Germinal center (tissue), 1 donor: ENCODE measurements at regions not wholly inside any gene's neighbourhood (a gene's known extent, or its start where the extent isn't known, plus 50 kb on each side); places are given as distances from the start of the nearest gene placed in this dataset.
"Not testable (repeated sequence)": the region's sequence is repeated elsewhere in the genome, so short reads cannot be mapped to it uniquely, and the experiment has no call there.

Experiments used
- DNase-seq: peaks from one replicate; pipeline ENCODE4 v3.0.0; 2012; ENCODE audit warnings: mixed read lengths, low spot score

GRCh38 chr1:90824551-90824950, 107.4 kb upstream of the BARHL2 start:
- no peak for DNase-seq

GRCh38 chr1:90823686-90824085, 106.6 kb upstream of the BARHL2 start:
- no peak for DNase-seq

DNA sequence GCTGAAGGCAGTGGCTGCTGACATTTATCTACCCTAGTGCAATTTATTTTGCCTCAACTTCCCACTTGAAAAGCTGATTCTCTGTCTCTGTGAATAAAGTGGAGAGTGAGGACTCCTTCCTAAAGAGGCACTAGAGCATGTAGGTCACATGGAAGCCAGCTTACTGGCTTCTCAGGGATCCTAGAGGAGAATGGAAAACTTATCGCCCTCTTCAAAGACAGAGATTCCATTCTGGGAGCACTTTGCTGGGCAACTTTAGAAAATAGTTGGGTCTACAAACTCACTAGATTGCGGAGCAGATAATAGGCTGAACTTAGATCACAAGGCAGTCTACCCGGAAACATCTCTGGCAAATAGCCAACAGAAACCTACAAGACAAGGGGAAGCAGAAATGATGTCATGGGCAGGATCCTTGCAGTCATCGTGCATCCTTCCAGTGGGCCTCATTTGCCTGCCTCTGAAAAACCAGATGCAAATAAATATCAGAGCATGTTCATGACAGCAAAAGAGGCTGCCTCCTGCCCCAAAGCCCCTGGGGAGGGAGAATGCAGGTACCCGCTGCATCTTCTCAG, 104.8 kb upstream of the BARHL2 start:
- DNase-seq, result no peak

DNA sequence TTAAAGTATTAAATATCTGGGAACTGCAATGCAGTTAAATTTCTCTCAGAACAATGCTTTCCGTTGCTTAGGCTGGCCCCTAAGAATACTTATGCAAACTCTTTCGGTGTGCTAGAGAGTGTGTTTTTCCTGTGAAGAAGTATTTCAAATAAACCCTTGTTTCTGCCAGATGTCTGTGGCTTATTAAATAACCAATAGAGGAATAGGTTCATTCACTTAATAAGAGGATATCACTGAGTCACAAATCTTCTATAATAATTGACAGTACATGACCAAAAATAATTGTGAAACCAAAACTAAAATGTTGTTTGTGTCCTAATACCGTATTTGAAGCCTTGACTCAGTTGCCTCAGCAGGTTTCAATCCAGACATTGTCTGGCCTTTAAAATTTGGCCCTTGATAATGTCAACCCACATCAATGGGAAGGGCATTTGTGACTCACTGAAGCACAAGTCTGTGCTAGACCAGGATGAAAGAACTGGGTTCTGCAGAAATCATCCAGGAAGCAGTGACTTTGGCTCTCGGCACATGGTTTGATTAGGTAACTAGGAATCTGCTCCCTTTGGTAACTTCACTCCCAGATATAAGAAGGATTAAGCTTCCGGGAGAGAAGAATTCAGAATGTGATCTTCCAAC, 104.2 kb upstream of the BARHL2 start:
- no peak for DNase-seq

DNA sequence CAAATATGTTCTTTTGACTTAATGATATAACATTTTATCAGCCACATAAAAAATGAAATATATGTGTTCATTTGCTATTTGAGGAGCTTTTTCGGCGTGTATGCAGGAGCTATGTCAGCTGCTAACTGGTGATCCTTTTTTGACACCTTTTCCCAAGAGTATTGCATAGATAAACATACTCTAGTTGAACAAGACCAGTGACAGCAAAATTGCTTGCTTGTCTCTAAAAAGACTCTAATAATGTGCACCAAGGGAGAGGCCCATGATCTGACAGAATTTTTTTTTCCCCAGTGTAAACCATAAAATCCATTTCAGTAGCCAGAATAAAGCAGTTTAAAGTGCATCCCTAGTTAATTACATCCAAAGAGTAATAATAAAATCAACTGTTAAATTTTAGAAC, 103.6 kb upstream of the BARHL2 start:
- DNase-seq, result no peak

DNA sequence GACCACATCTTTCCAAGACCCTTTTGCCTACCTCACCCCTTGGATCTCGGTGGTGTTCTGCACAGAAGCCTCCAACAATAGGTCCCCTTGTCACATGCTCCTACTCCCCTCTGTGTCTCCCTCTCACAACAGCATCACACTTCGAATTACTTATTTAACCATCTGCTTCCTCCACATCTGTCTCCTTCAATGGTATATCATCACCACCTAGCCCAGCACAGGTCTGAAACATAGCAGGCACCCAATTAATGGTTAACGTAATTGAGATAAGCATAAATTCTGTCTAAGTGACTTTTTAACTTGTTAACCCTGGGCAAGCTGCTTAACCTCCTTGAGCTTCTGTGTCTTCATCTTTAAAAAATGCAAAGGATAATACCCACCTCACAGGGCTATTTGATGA, 100.3 kb upstream of the BARHL2 start:
- DNase-seq, result no peak

GRCh38 chr1:90812237-90812636, 95.1 kb upstream of the BARHL2 start:
- not testable (repeated sequence) for DNase-seq

- not testable (repeated sequence) for DNase-seq
Observed at GRCh38 chr1:90811444-90811950, 94.4 kb upstream of the BARHL2 start.

GRCh38 chr1:90810681-90811080, 93.6 kb upstream of the BARHL2 start:
- DNase-seq, result no peak

GRCh38 chr1:90809996-90810395, 92.9 kb upstream of the BARHL2 start:
- no peak for DNase-seq

GRCh38 chr1:90809093-90809492, 92.0 kb upstream of the BARHL2 start:
- no peak for DNase-seq

GRCh38 chr1:90807329-90807728, 90.2 kb upstream of the BARHL2 start:
- DNase-seq, result no peak

- DNase-seq, result no peak
Observed at GRCh38 chr1:90802622-90803021, 85.5 kb upstream of the BARHL2 start.

GRCh38 chr1:90800012-90800717, 83.1 kb upstream of the BARHL2 start:
- no peak for DNase-seq

DNA sequence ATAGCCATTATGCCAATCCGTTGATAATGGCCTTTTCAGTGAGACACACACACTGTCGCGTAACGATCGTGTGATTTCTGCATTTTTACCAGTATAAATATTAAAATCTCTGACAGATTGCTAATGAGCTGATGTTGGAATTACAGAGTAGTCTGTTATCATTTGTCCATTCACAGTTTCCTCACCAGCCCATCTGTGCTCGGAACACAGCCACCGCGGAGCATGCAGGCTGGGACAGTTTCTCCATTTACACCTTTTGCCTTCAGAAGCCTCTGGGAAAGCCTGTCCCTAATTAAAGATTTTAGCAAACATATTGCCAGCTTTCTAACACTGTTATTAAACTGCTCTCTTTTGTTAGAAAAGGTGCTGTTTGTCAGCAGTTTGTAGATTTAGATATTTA, 82.2 kb upstream of the BARHL2 start:
- DNase-seq, result no peak

DNA sequence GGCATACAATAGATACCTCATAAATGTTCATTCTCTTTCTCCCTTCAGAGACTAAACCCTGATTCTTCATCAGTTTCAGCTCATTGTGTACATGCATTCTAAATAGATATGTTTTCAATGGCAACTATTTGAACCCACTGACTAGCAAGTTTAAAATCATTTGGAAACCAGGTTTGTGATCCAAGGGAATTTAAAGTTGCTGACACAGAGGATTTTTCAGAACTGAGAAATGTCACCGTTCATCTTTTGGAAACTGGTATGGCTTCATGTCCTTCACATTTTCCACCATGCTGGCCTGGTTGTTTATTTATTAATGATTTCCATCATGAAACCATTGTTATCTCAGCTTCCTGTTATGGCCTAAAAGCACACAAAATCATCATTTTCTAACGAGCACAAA, 81.8 kb upstream of the BARHL2 start:
- no peak for DNase-seq

DNA sequence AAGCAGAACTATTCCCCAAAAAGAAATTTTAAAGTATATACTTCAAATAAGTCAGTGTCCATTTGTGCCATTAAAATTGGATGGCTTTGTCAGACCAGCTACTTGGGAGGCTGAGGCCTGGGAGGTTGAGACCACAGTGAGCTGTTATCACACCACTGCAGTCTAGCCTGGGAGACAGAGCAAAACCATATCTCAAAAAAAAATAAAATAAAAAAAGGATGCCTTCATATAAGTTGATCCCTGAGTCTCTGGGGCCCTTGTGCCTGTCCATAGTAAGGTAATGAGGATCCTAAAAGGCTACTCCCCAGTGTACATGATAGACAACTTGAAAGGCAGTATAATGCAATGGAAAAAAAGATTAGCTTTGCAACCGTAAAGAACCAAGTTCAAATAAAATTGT, 81.2 kb upstream of the BARHL2 start:
- no peak for DNase-seq

- no peak for DNase-seq
Observed at GRCh38 chr1:90795431-90795830, 78.3 kb upstream of the BARHL2 start.

GRCh38 chr1:90786709-90787108, 69.6 kb upstream of the BARHL2 start:
- DNase-seq, result no peak

- DNase-seq, result no peak
Observed at GRCh38 chr1:90784186-90784847, 67.2 kb upstream of the BARHL2 start.

GRCh38 chr1:90783181-90783580, 66.1 kb upstream of the BARHL2 start:
- DNase-seq, result no peak

- no peak for DNase-seq
Observed at GRCh38 chr1:90782046-90782445, 64.9 kb upstream of the BARHL2 start.

- DNase-seq, result no peak
Observed at GRCh38 chr1:90781534-90781933, 64.4 kb upstream of the BARHL2 start.
